ENCODE measurements at regions not wholly inside any gene's neighbourhood (a gene's known extent, or its start where the extent isn't known, plus 50 kb on each side); places are given as distances from the start of the nearest gene placed in this dataset.

- no peaks in the 10 kb centered on the region for H3K36me3 Mint-ChIP-seq
- H3K27ac Mint-ChIP-seq, result no peak overlapping the region
- no peaks in the 10 kb centered on the region for H3K9me3 Mint-ChIP-seq
- no peak overlapping the region for H3K4me3 Mint-ChIP-seq
- H3K4me1 Mint-ChIP-seq, result no peaks in the 10 kb centered on the region
- peaks cover 11% of the 10 kb centered on the region for H3K27me3 Mint-ChIP-seq
Observed at GRCh38 chr11:11769362-11769761, 72.4 kb upstream of the USP47 start.

GRCh38 chr11:11764423-11764803, 77.4 kb upstream of the USP47 start:
- Mint-ChIP-seq H3K27ac (no peak overlapping the region), H3K9me3 (no peaks in the 10 kb centered on the region), H3K4me3 (no peak overlapping the region), H3K36me3 (no peaks in the 10 kb centered on the region), H3K4me1 (no peaks in the 10 kb centered on the region), H3K27me3 (peaks cover 14% of the 10 kb centered on the region)

- Mint-ChIP-seq H3K27me3 (peaks cover 14% of the 10 kb centered on the region), H3K4me1 (no peaks in the 10 kb centered on the region), H3K27ac (no peak overlapping the region), H3K36me3 (no peaks in the 10 kb centered on the region), H3K4me3 (no peak overlapping the region), H3K9me3 (no peaks in the 10 kb centered on the region)
Observed at GRCh38 chr11:11763796-11764422, 77.9 kb upstream of the USP47 start.

- peaks cover 12% of the 10 kb centered on the region for H3K27me3 Mint-ChIP-seq
- no peaks in the 10 kb centered on the region for H3K36me3 Mint-ChIP-seq
Observed at GRCh38 chr11:11760838-11761237, 80.9 kb upstream of the USP47 start.

GRCh38 chr11:11758603-11759196, 83.1 kb upstream of the USP47 start:
- no peaks in the 10 kb centered on the region for H3K36me3 Mint-ChIP-seq
- H3K4me3 Mint-ChIP-seq, result no peak overlapping the region
- H3K27ac Mint-ChIP-seq, result no peak overlapping the region
- H3K4me1 Mint-ChIP-seq, result no peaks in the 10 kb centered on the region
- H3K9me3 Mint-ChIP-seq, result no peaks in the 10 kb centered on the region
- H3K27me3 Mint-ChIP-seq, result peaks cover 16% of the 10 kb centered on the region

More at GRCh38 chr11:11760838-11761237, 80.9 kb upstream of the USP47 start:
- Mint-ChIP-seq H3K27ac (no peak overlapping the region), H3K9me3 (no peaks in the 10 kb centered on the region), H3K4me3 (no peak overlapping the region), H3K4me1 (no peaks in the 10 kb centered on the region)

- Mint-ChIP-seq H3K9me3 (no peaks in the 10 kb centered on the region), H3K4me1 (no peaks in the 10 kb centered on the region), H3K27me3 (peaks cover 19% of the 10 kb centered on the region), H3K36me3 (no peaks in the 10 kb centered on the region), H3K27ac (no peak overlapping the region), H3K4me3 (no peak overlapping the region)
Observed at GRCh38 chr11:11757909-11758308, 83.9 kb upstream of the USP47 start.

- Mint-ChIP-seq H3K27me3 (peaks cover 20% of the 10 kb centered on the region), H3K4me3 (no peak overlapping the region), H3K9me3 (no peaks in the 10 kb centered on the region), H3K4me1 (no peaks in the 10 kb centered on the region), H3K27ac (no peak overlapping the region), H3K36me3 (no peaks in the 10 kb centered on the region)
Observed at GRCh38 chr11:11756718-11757117, 85.1 kb upstream of the USP47 start.

- no peak overlapping the region for H3K4me3 Mint-ChIP-seq
- peaks cover 20% of the 10 kb centered on the region for H3K27me3 Mint-ChIP-seq
- no peak overlapping the region for H3K27ac Mint-ChIP-seq
- H3K4me1 Mint-ChIP-seq, result no peaks in the 10 kb centered on the region
- no peaks in the 10 kb centered on the region for H3K9me3 Mint-ChIP-seq
- H3K36me3 Mint-ChIP-seq, result no peaks in the 10 kb centered on the region
Observed at GRCh38 chr11:11755871-11756270, 85.9 kb upstream of the USP47 start.

- Mint-ChIP-seq H3K36me3 (no peaks in the 10 kb centered on the region), H3K4me1 (no peaks in the 10 kb centered on the region), H3K9me3 (no peaks in the 10 kb centered on the region), H3K4me3 (no peak overlapping the region), H3K27me3 (peaks cover 20% of the 10 kb centered on the region), H3K27ac (no peak overlapping the region)
Observed at GRCh38 chr11:11752679-11753078, 89.1 kb upstream of the USP47 start.

- Mint-ChIP-seq H3K27ac (no peak overlapping the region), H3K27me3 (peaks cover 16% of the 10 kb centered on the region), H3K9me3 (no peaks in the 10 kb centered on the region), H3K4me3 (no peak overlapping the region), H3K36me3 (no peaks in the 10 kb centered on the region), H3K4me1 (no peaks in the 10 kb centered on the region)
Observed at GRCh38 chr11:11750017-11750878, 91.5 kb upstream of the USP47 start.

DNA sequence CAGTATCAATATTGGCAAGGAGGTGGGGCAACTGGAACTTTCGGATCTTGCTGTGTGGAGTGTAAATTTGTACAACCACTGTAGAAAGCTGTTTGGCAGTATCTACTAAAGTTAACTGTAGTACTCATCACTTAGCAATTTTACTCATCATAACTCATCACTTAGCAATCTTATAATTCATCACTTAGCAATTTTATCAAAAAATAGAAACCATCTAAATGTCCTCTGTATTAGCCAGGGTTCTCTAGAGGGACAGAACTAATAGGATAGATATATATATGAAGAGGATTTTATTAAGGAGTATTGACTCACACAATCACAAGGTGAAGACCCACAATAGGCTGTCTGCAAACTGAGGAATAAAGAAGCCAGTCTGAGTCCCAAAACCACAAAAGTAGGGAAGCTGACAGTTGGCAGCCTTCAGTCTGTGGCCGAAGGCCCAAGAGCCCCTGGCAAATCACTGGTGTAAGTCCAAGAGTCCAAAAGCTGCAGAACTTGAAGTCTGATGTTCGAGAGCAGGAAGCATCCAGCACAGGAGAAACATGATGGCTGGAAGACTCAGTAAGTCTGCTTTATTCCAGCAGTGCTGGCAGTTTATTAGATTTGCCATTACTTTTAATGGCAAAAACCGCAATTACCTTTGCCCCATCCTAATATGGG, 92.9 kb upstream of the USP47 start:
- H3K36me3 Mint-ChIP-seq, result no peaks in the 10 kb centered on the region
- peaks cover 13% of the 10 kb centered on the region for H3K27me3 Mint-ChIP-seq
- no peak overlapping the region for H3K27ac Mint-ChIP-seq
- H3K4me1 Mint-ChIP-seq, result no peaks in the 10 kb centered on the region
- H3K4me3 Mint-ChIP-seq, result no peak overlapping the region
- no peaks in the 10 kb centered on the region for H3K9me3 Mint-ChIP-seq

DNA sequence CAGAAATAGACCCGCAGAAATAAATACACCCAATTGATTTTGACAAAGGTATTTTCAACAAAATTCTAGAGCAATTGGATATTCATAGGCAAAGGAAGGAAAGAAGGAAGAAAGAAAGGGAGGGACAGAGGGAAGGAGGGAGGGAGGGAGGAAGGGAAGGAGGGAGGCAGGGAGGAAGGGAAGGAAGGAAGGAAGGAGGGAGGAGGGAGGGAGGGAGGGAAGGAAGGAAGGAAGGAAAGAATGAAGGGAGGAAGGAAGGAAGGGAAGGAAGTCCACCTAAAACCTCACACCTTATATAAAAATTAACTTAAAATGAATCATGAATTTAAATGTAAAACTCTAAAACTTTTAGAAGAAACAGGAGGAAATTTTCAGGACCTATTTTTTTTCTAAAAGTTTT, 94.2 kb upstream of the USP47 start:
- no peaks in the 10 kb centered on the region for H3K9me3 Mint-ChIP-seq
- no peaks in the 10 kb centered on the region for H3K36me3 Mint-ChIP-seq
- no peaks in the 10 kb centered on the region for H3K4me1 Mint-ChIP-seq
- H3K27me3 Mint-ChIP-seq, result peaks cover 9% of the 10 kb centered on the region
- no peak overlapping the region for H3K27ac Mint-ChIP-seq
- H3K4me3 Mint-ChIP-seq, result no peak overlapping the region

DNA sequence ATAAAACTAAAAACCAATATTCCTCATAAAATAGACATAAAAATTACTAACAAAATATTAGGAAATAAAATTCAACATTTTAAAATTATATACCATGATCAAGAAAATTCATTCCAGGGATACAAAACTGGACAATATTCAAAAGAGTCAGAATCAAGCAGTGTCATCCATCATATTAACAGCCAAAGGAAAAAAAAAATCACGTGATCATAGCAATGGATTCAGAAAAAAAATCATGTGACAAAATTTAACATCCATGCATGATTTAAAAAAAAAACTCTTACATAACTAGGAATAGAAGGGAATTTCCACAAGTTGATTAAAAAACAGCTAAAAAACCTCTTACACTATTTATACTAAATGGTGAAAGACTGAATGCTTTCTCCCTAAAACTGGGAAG, 95.3 kb upstream of the USP47 start:
- Mint-ChIP-seq H3K9me3 (no peaks in the 10 kb centered on the region), H3K27me3 (peaks cover 9% of the 10 kb centered on the region), H3K4me1 (no peaks in the 10 kb centered on the region)

DNA sequence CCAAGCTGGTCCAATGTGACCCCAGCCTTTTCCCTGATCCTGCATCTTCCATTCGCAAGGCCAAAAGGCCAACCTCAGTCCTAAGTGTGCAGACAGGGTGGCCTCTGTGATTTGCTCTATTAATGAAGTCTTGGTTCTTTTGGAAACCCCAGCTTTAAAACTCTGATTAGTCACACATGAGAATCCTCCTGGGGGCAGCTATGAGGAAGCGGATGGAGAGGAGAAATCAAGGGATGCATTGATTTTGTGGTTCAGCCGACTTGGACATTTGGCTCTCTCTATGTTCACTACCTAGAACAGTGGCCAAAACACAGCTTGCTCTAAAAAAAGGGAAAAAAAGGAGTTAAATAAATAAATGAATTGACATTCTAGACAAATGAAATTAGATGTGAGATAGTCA, 98.6 kb upstream of the USP47 start:
- no peaks in the 10 kb centered on the region for H3K36me3 Mint-ChIP-seq
- no peak overlapping the region for H3K27ac Mint-ChIP-seq
- no peaks in the 10 kb centered on the region for H3K4me1 Mint-ChIP-seq
- H3K27me3 Mint-ChIP-seq, result peaks cover 11% of the 10 kb centered on the region
- H3K4me3 Mint-ChIP-seq, result no peak overlapping the region
- no peaks in the 10 kb centered on the region for H3K9me3 Mint-ChIP-seq

More for the DNA sequence above, 95.3 kb upstream of the USP47 start:
- no peak overlapping the region for H3K4me3 Mint-ChIP-seq
- H3K27ac Mint-ChIP-seq, result no peak overlapping the region
- no peaks in the 10 kb centered on the region for H3K36me3 Mint-ChIP-seq

GRCh38 chr11:11742486-11742885, 99.3 kb upstream of the USP47 start:
- Mint-ChIP-seq H3K27ac (no peak overlapping the region), H3K27me3 (peaks cover 11% of the 10 kb centered on the region), H3K4me1 (no peaks in the 10 kb centered on the region), H3K4me3 (no peak overlapping the region), H3K36me3 (no peaks in the 10 kb centered on the region), H3K9me3 (no peaks in the 10 kb centered on the region)

GRCh38 chr11:11740836-11741235, 100.9 kb upstream of the USP47 start:
- H3K27ac Mint-ChIP-seq, result no peak overlapping the region
- H3K9me3 Mint-ChIP-seq, result no peaks in the 10 kb centered on the region
- H3K4me1 Mint-ChIP-seq, result no peaks in the 10 kb centered on the region
- H3K36me3 Mint-ChIP-seq, result no peaks in the 10 kb centered on the region
- no peak overlapping the region for H3K4me3 Mint-ChIP-seq
- H3K27me3 Mint-ChIP-seq, result peaks cover 12% of the 10 kb centered on the region

Measured in activated naive CD4-positive, alpha-beta T cell treated with anti-CD3 and anti-CD28 coated beads, Interleukin-2, amount 50 U/mL, for 24 hours (primary cell).